SK-N-SH (cell line): ENCODE measurements at regions not wholly inside any gene's neighbourhood (a gene's known extent, or its start where the extent isn't known, plus 50 kb on each side); places are given as distances from the start of the nearest gene placed in this dataset.

Source experiments
- CTCF ChIA-PET: fragments of 300-600, 350-600 bp; formaldehyde crosslinking; extraction: SDS; loops from one replicate; lab custom pipeline; 2021; lab: Yijun Ruan, JAX
- POLR2A ChIA-PET: fragments of 350-600 bp; sonication (Branson Sonifier 250); formaldehyde crosslinking; extraction: SDS; loops from one replicate; lab custom pipeline; 2020; ENCODE audit warnings: antibody characterized with exemption, inconsistent platforms; lab: Yijun Ruan, JAX
- DNase-seq: peaks from one replicate; pipeline ENCODE4 v3.0.0; 2012
- H2AFZ ChIP-seq: fragments of 200-600 bp; sonication (generic); 2 replicates; pipeline ENCODE4 v1.8.1; 2016; ENCODE audit warnings: antibody characterized with exemption, mild to moderate bottlenecking, low read depth
- H3F3A ChIP-seq: fragments of 200-600 bp; sonication (generic); replicated peaks from 2 replicates; pipeline ENCODE3; 2016; ENCODE audit warnings: antibody characterized with exemption, mild to moderate bottlenecking; ENCODE audit not compliant: insufficient read depth
- H3K27ac ChIP-seq, 2 experiments: fragments of 200-500 bp in 1 of 2; fragments of 200-600 bp in 1 of 2; sonication (Bioruptor generic) in 1 of 2; sonication (generic), shearing (Covaris generic) in 1 of 2; 2 replicates each; pipeline versions ENCODE4 v1.5.1 to v1.6.1; 2014 to 2016; ENCODE audit warnings: low read depth in 2 of 2, inconsistent platforms in 1 of 2, low read length in 1 of 2, mild to moderate bottlenecking in 1 of 2, mixed read lengths in 1 of 2
- H3K27me3 ChIP-seq: fragments of 200-600 bp; sonication (generic), shearing (Covaris generic); 2 replicates; pipeline ENCODE4 v1.6.1; 2016; ENCODE audit warnings: mixed run types; ENCODE audit not compliant: insufficient read depth
- H3K36me3 ChIP-seq, 2 experiments: fragments of 200-500 bp in 1 of 2; fragments of 200-600 bp in 1 of 2; sonication (Bioruptor generic) in 1 of 2; sonication (generic) in 1 of 2; replicated peaks in 1 of 2; 2 replicates each; pipeline versions ENCODE3 to v1.5.1; 2014 to 2016; ENCODE audit warnings: low read length in 1 of 2, mild to moderate bottlenecking in 1 of 2; ENCODE audit not compliant: insufficient read depth in 2 of 2, control insufficient read depth in 1 of 2
- H3K4me1 ChIP-seq, 2 experiments: fragments of 200-500 bp in 1 of 2; fragments of 200-600 bp in 1 of 2; sonication (Bioruptor generic) in 1 of 2; sonication (generic), shearing (Covaris generic) in 1 of 2; 2 replicates each; pipeline versions ENCODE4 v1.5.1 to v1.6.1; 2014 to 2016; ENCODE audit warnings: low read depth in 1 of 2, low read length in 1 of 2, mixed run types in 1 of 2; ENCODE audit not compliant: insufficient read depth in 2 of 2, control insufficient read depth in 1 of 2
- H3K4me2 ChIP-seq: fragments of 200-600 bp; sonication (generic), shearing (Covaris generic); 2 replicates; pipeline ENCODE4 v1.6.1; 2017; ENCODE audit warnings: mixed run types
- H3K4me3 ChIP-seq, 2 experiments: fragments of 200-500 bp in 1 of 2; fragments of 200-600 bp in 1 of 2; sonication (Bioruptor generic) in 1 of 2; sonication (generic), shearing (Covaris generic) in 1 of 2; 2 replicates each; pipeline versions ENCODE4 v1.5.1 to v1.8.1; 2014 to 2016; ENCODE audit warnings: low read depth in 2 of 2, inconsistent platforms in 1 of 2, low read length in 1 of 2, mild to moderate bottlenecking in 1 of 2, mixed read lengths in 1 of 2, moderate library complexity in 1 of 2
- H3K79me2 ChIP-seq: fragments of 200-600 bp; sonication (generic); 2 replicates; pipeline ENCODE4 v1.8.1; 2017; ENCODE audit warnings: mild to moderate bottlenecking; ENCODE audit not compliant: insufficient read depth
- H3K9ac ChIP-seq: fragments of 200-600 bp; sonication (generic); 2 replicates; pipeline ENCODE4 v1.6.1; 2017; ENCODE audit warnings: mixed run types
- H3K9me2 ChIP-seq: fragments of 200-600 bp; sonication (generic); 2 replicates; pipeline ENCODE4 v1.6.1; 2017; ENCODE audit warnings: mixed run types
- H3K9me3 ChIP-seq: fragments of 200-600 bp; sonication (generic); 2 replicates; pipeline ENCODE4 v1.6.1; 2017; ENCODE audit warnings: mixed run types, mild to moderate bottlenecking, moderate library complexity
- H4K20me1 ChIP-seq: fragments of 200-600 bp; sonication (generic); 2 replicates; pipeline ENCODE4 v1.6.1; 2017; ENCODE audit warnings: mild to moderate bottlenecking, mixed run types; ENCODE audit not compliant: insufficient read depth
- ELF1 ChIP-seq: IDR thresholded peaks from 2 replicates; pipeline ENCODE4 v1.4.0; 2012
- EP300 ChIP-seq, 2 experiments: IDR thresholded peaks; 2 replicates each; pipeline versions ENCODE4 v1.4.0 to v1.6.1; 2012; ENCODE audit warnings: borderline replicate concordance in 1 of 2, low read depth in 1 of 2, low read length in 1 of 2
- EZH2phosphoT487 ChIP-seq: fragments of 200-600 bp; sonication (generic); IDR thresholded peaks from 2 replicates; pipeline ENCODE4 v1.6.1; 2017; ENCODE audit warnings: low read depth, mixed run types, mild to moderate bottlenecking, antibody characterized with exemption, moderate library complexity, borderline replicate concordance
- FOSL2 ChIP-seq: IDR thresholded peaks from 2 replicates; pipeline ENCODE4 v1.4.0; 2012; ENCODE audit warnings: low read depth, mild to moderate bottlenecking, moderate library complexity, borderline replicate concordance
- FOXJ3 ChIP-seq: sonication (generic); formaldehyde crosslinking; IDR thresholded peaks from 2 replicates; pipeline ENCODE4 v1.5.1; 2020; ENCODE audit warnings: mild to moderate bottlenecking, missing genetic modification reagents
- FOXM1 ChIP-seq: IDR thresholded peaks from 2 replicates; pipeline ENCODE4 v1.4.0; 2012; ENCODE audit warnings: low read depth, mild to moderate bottlenecking
- GABPA ChIP-seq: IDR thresholded peaks from 2 replicates; pipeline ENCODE4 v1.4.0; 2012; ENCODE audit warnings: low read depth, mild to moderate bottlenecking
- IRF3 ChIP-seq: fragments of 150-350 bp; IDR thresholded peaks from 2 replicates; pipeline ENCODE4 v1.6.1; 2016; ENCODE audit warnings: mild to moderate bottlenecking, low read depth, low read length
- JUND ChIP-seq: IDR thresholded peaks from 2 replicates; pipeline ENCODE4 v1.4.0; 2012
- MEF2A ChIP-seq: IDR thresholded peaks from 2 replicates; pipeline ENCODE4 v1.4.0; 2012; ENCODE audit warnings: low read depth, borderline replicate concordance
- MXI1 ChIP-seq: IDR thresholded peaks from 2 replicates; pipeline ENCODE4 v1.6.1; 2012; ENCODE audit warnings: mild to moderate bottlenecking, low read depth, low read length, improper control_type of control experiment
- NFIC ChIP-seq: IDR thresholded peaks from 2 replicates; pipeline ENCODE4 v1.4.0; 2012; ENCODE audit warnings: borderline replicate concordance
- PBX3 ChIP-seq: IDR thresholded peaks from 2 replicates; pipeline ENCODE4; 2012
- POLR2AphosphoS5 ChIP-seq: IDR thresholded peaks from 2 replicates; pipeline ENCODE4 v1.6.1; 2012; ENCODE audit warnings: low read depth, low read length
- TCF12 ChIP-seq: IDR thresholded peaks from 2 replicates; pipeline ENCODE4 v1.4.0; 2012
- TEAD4 ChIP-seq: IDR thresholded peaks from 2 replicates; pipeline ENCODE4 v1.4.0; 2012; ENCODE audit warnings: mild to moderate bottlenecking, borderline replicate concordance; ENCODE audit not compliant: insufficient read depth
- USF2 ChIP-seq: fragments of 150-350 bp; IDR thresholded peaks from 2 replicates; pipeline ENCODE4 v1.6.1; 2017; ENCODE audit warnings: antibody characterized with exemption, low read length, low read depth, borderline replicate concordance
- WGBS: methylation state at CpG from one replicate; pipeline ENCODE4 v1.1.6; 2017; ENCODE audit warnings: low lambda C conversion rate; 5-methylcytosine and 5-hydroxymethylcytosine counted together

- TF ChIP-seq FOXM1 = peak; percentile 91
- peak; percentile 88 to 96 for TF ChIP-seq EP300 (IDR thresholded peaks at IDR 0.05; ENCODE audit: borderline replicate concordance in 1 of 2, low read depth in 1 of 2, low read length in 1 of 2)
- TF ChIP-seq TCF12 = peak; percentile 99
- 0 out of 2 replicates have a peak, but pooled peaks have one; percentile 22 for TF ChIP-seq FOXJ3 (CRISPR knock-in tag)
- no peak for TF ChIP-seq IRF3
- no peak for TF ChIP-seq ELF1
- TF ChIP-seq POLR2AphosphoS5 = peak; percentile 81
- TF ChIP-seq EZH2phosphoT487 = no peak
- TF ChIP-seq GABPA = peak; percentile 22; the same call in 1 of the 2 replicates
Measured at GRCh38 chr9:81035171-81035570, 654.2 kb downstream of the TLE1 start (continued).

- POLR2A ChIA-PET = no interaction called here
- peak overlapping the region in 1 of 2 experiments; percentile 93; a peak in 2 of 4 replicates for H3K27ac ChIP-seq
- H3K4me3 ChIP-seq = no peak overlapping the region; a peak in 1 of 4 replicates
- no peaks in the 10 kb centered on the region for H3K9me2 ChIP-seq
- no peaks in the 10 kb centered on the region for H3K27me3 ChIP-seq
- H3K79me2 ChIP-seq = no peaks in the 10 kb centered on the region
- no peaks in the 10 kb centered on the region for H3K9me3 ChIP-seq
- no peaks in the 10 kb centered on the region for H4K20me1 ChIP-seq
- no peak for TF ChIP-seq MEF2A
- CTCF ChIA-PET = no interaction called here
- H3K9ac ChIP-seq = no peak overlapping the region
- peaks cover 32% of the 10 kb centered on the region for H3F3A ChIP-seq
- peak overlapping the region; percentile 48; the same call in 1 of the 2 replicates for H2AFZ ChIP-seq
- peaks cover 5 to 16% of the 10 kb centered on the region in 2 experiments; a peak in 3 of 4 replicates for H3K4me1 ChIP-seq
- DNase-seq = no peak
- H3K36me3 ChIP-seq = no peaks in the 10 kb centered on the region
- 58% methylated on average over 1 of the region's 1 CpG for WGBS
- H3K4me2 ChIP-seq = peak overlapping the region; percentile 23; the same call in 1 of the 2 replicates
Measured at GRCh38 chr9:81032831-81033230, 656.5 kb downstream of the TLE1 start.

GRCh38 chr9:81032030-81032572, 657.2 kb downstream of the TLE1 start:
- Histone ChIP-seq H3K9ac (peak overlapping the region; percentile 8; the same call in 1 of the 2 replicates), H3K9me2 (no peaks in the 10 kb centered on the region), H4K20me1 (no peaks in the 10 kb centered on the region), H3K79me2 (no peaks in the 10 kb centered on the region), H3K4me2 (peak overlapping the region; percentile 65; the same call in 1 of the 2 replicates), H2AFZ (peak overlapping the region; percentile 65), H3K27me3 (no peaks in the 10 kb centered on the region), H3K4me3 (no peak overlapping the region), H3K27ac (peak overlapping the region in 1 of 2 experiments; percentile 93; a peak in 2 of 4 replicates), H3K9me3 (no peaks in the 10 kb centered on the region), H3K36me3 (no peaks in the 10 kb centered on the region), H3K4me1 (peaks cover 5 to 16% of the 10 kb centered on the region in 2 experiments; a peak in 3 of 4 replicates), H3F3A (peaks cover 33% of the 10 kb centered on the region)
- TF ChIP-seq MXI1 (no peak), JUND (peak; percentile 67), MEF2A (peak; percentile 46; the same call in 1 of the 2 replicates), TEAD4 (no peak), TCF12 (peak; percentile 68), FOSL2 (peak; percentile 73), EP300 (IDR thresholded peaks at IDR 0.05; ENCODE audit: borderline replicate concordance in 1 of 2, low read depth in 1 of 2, low read length in 1 of 2) (peak in 1 of 2 experiments; percentile 59; a peak in 2 of 4 replicates), PBX3 (0 out of 2 replicates have a peak, but pooled peaks have one; percentile 34), USF2 (no peak), NFIC (peak; percentile 46; the same call in 1 of the 2 replicates)
- 68% methylated on average over 2 of the region's 2 CpGs for WGBS
- no peak for DNase-seq
- CTCF ChIA-PET = no interaction called here
- POLR2A ChIA-PET = no interaction called here
